Stromal cell of bone marrow (primary cell): ENCODE measurements at regions not wholly inside any gene's neighbourhood (a gene's known extent, or its start where the extent isn't known, plus 50 kb on each side); places are given as distances from the start of the nearest gene placed in this dataset.

Experiments used
- DNase-seq: peaks from one replicate; pipeline ENCODE4 v3.0.0-alpha.2; 2012; ENCODE audit warnings: low read depth

GRCh38 chr11:93248602-93249001, 50.8 kb upstream of the SLC36A4 start:
- peak; percentile 3 for DNase-seq

DNA sequence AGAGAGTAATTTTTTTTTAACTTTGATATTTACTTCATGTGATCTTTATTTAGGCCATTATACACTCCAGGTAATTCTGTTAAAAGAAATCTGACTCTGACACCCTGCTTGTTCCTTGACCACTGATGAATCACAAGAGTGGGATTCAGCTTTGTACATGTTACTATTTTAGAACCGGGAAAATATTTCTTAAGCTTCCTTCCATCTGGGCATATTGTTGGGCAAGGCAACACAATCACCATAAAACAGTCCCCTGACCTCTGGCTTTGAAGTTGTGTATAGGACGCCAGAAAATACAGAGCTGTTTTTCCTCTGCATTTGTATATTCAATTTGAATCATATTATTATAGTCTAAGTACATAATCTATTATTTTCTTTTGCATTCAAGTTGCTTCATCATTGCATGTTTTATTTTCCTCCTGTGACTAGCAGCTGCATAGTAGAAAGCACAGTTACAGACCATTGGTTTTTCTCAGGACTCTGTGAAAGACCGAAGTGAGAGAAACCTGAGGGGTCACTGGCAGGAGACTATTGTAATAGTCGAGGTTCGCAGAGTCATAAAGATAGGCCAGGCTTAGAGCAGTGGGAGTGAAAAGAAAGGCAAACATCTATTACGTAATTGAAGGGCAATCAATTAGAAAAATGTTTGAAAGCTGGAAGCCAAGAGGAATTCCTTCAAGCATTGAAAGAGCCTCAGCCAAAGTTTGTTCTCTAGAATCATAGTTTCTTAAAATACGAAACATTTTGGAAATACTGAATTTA, 51.8 kb upstream of the SLC36A4 start:
- no peak for DNase-seq

DNA sequence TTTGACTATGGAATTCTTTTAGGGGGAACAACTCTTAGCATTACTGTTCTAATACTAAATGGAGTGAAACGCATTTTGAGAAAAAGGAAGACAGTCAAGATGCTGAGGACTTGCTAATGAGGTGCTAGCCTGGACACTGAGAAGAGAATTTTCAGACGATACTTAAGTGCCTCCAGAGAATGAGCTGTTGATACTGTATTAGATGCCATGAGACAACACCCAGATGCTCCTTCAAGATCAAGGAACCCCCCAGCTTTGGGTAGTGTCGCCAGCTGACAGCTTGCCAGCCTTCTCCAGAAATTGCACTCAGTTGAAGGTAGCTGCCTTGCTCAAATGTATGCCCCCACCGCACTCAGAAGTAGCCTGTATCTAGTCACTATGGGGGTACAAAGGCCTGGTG, 52.5 kb upstream of the SLC36A4 start:
- no peak for DNase-seq

DNA sequence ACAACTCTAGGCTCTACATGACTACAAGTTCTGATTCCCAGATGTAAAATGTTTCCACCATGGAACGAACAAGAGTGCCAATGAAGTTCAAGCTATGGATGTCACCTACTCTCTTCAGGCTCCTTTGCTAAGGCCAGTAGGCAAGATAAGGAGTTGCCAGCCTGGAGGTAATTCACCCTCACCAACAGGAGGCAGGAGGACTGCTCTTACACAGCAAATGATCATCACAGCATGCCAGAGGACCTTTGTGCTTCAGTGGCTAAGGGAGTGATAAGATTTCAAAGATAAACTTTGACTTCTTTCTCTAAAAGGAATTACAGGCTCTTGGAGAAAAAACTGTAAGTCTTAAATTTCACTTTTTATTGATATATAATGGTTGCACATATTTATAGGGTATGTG, 54.1 kb upstream of the SLC36A4 start:
- no peak for DNase-seq

GRCh38 chr11:93253111-93253510, 55.3 kb upstream of the SLC36A4 start:
- no peak for DNase-seq

GRCh38 chr11:93256623-93257022, 58.8 kb upstream of the SLC36A4 start:
- DNase-seq: no peak

DNA sequence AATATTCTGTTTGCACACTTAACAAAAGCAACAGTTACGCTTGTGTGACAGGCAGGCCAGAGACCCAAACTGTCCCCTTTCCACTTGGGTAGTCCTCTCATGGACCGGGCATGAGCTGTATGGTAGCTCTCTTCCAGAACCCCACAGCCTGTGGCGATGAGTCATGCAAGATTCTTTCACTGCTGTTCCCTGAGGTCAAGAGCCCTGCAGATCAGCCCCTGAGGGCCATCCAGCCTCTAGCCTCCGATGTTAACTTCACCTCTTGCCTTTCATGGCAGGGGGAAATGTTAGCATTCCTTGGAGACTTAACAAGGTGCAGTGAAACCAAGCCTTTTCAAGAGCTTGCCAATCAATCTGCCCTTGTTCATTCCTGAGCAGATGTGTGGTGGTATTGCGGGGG, 63.2 kb upstream of the DEUP1 start:
- no peak for DNase-seq

GRCh38 chr11:93268287-93269040, 62.1 kb upstream of the DEUP1 start:
- no peak for DNase-seq

DNA sequence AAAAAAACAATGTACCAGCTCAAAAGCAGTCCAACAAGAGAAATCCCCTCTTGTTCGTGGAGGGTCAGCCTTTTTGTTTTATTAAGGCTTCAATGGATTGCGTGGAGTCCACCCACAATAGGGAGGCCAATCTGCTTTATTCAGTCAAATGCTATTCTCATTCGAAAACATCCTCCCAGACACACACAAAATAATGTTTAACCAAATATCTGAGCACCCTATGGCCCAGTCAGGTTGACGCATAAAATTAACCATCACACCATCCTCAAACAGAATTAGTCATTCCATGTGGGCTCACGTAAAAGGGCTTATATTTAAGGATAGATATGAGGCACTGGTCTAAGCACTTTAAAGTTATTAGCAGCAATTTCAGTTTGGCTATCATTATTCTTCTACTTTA, 58.9 kb upstream of the DEUP1 start:
- no peak for DNase-seq

DNA sequence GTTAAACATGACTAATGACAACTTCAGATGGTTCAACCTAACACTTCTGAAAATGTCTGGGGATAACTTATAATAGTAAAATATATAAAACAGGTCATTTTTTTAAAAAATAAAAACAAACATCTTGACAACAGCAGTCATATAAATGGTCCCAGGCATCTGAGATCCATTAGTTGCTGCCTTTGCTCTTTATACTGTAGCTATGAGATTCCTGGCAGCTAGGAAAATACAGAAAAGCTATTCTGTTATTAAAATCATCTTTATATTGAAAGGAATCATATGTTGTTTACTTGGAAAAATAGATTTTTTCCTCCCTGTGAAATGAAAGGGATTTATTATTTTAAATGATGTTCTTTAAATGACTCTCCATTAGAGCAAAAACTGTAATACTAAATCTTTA, 55.7 kb upstream of the DEUP1 start:
- no peak for DNase-seq

GRCh38 chr11:93278976-93279375, 51.6 kb upstream of the DEUP1 start:
- no peak for DNase-seq

DNA sequence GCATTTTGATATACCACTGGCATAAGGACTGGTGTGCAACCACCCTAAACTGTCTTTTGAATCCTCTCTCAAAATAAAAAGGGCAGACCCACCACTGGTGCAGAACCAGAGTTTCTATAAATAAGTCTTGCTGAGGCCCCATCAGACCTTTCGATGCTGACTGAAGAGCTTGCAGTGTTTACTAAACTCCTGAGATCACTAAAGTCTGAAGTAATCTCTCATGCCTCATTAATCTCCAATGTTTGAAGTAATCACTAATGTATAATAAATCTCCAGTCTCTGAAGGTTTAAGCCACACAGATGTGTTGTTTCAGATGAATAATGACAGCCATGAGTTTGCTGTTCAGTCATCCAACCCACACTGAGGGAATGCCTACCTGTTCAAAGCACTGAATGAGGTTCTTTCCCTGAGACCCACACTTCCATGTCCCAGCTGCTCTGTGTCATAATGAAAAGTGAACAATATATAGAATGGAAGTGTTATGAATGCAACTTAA, 50.6 kb upstream of the DEUP1 start:
- DNase-seq: no peak
